Motor neuron (in vitro differentiated cells): ENCODE measurements at regions not wholly inside any gene's neighbourhood (a gene's known extent, or its start where the extent isn't known, plus 50 kb on each side); places are given as distances from the start of the nearest gene placed in this dataset.

Source experiments
- ATAC-seq, 8 experiments: fragments of 200-7000 bp; cut with Tn5 transposase; replicated peaks in 6 of 8; 2 replicates each; pipeline ENCODE4 v1.8.0; 2021; ENCODE audit warnings: mild to moderate bottlenecking in 8 of 8, moderate library complexity in 8 of 8
- H3K27ac ChIP-seq, 2 donors: fragments of 250-450 bp; sonication (Bioruptor Pico); 2 replicates each; pipeline ENCODE4 v1.9.0; 2021; ENCODE audit warnings: antibody characterized with exemption in 2 of 2, mild to moderate bottlenecking in 2 of 2, moderate library complexity in 1 of 2
- H3K4me1 ChIP-seq, 2 donors: fragments of 250-450 bp; sonication (Bioruptor Pico); replicated peaks in 1 of 2; 2 replicates each; pipeline ENCODE4 v1.6.1; 2021; ENCODE audit warnings: antibody characterized with exemption in 2 of 2, mild to moderate bottlenecking in 2 of 2, moderate library complexity in 1 of 2
- H3K4me3 ChIP-seq, 5 donors: fragments of 250-450 bp; sonication (Bioruptor Pico); 2 replicates each; pipeline ENCODE4 v1.9.0; 2021; ENCODE audit warnings: antibody characterized with exemption in 5 of 5, mild to moderate bottlenecking in 5 of 5, moderate library complexity in 4 of 5
- WGBS, 10 experiments: fragments of 450-650 bp; shearing (Covaris generic); methylation state at CpG; one replicate each; pipeline ENCODE4 v1.0.0; 2022; 5-methylcytosine and 5-hydroxymethylcytosine counted together
- in situ Hi-C, 9 experiments: fragments of 400-800 bp; cut with MboI; loops; one replicate each; pipeline ENCODE4 v1.15.0; 2021; ENCODE audit warnings: low sequenced_read_pairs in 9 of 9, low pct_unique_long_range_greater_than_20kb in 2 of 9; ENCODE audit not compliant: unreplicated experiment in 9 of 9

- H3K27ac ChIP-seq = no peak overlapping the region
- no peak overlapping the region for H3K4me3 ChIP-seq
- peaks cover 5 to 6% of the 10 kb centered on the region in 2 donors for H3K4me1 ChIP-seq
- in situ Hi-C loops = no loop called here
- ATAC-seq = no peak
- 0 to 67% (median 36%) methylated on average over 1 to 2 of the region's 2 CpGs; no CpG with 5 or more reads in 1 of the 10 experiments for WGBS, 10 experiments
These were observed 596.3 kb downstream of the ZIC1 start for GRCh38 chr3:148005456-148005855.

- no peak overlapping the region for H3K4me3 ChIP-seq
- no peak overlapping the region for H3K27ac ChIP-seq
- H3K4me1 ChIP-seq = peaks cover 5 to 6% of the 10 kb centered on the region in 2 donors
- in situ Hi-C loops = no loop called here
- no peak for ATAC-seq
These were observed 597.3 kb downstream of the ZIC1 start for GRCh38 chr3:148006508-148006907.

- in situ Hi-C loops = no loop called here
- no peak for ATAC-seq
- H3K4me1 ChIP-seq = peaks cover 5 to 6% of the 10 kb centered on the region in 2 donors
- WGBS, 10 experiments = 50 to 100% (median 80%) methylated on average over 1 of the region's 1 CpG; no CpG with 5 or more reads in 5 of the 10 experiments
- H3K27ac ChIP-seq = no peak overlapping the region
- no peak overlapping the region for H3K4me3 ChIP-seq
These were observed 599.4 kb downstream of the ZIC1 start for GRCh38 chr3:148008591-148008990.

GRCh38 chr3:148020861-148021260 lies 611.7 kb downstream of the ZIC1 start:
- in situ Hi-C loops = no loop called here
- no peak overlapping the region for H3K4me3 ChIP-seq
- WGBS, 10 experiments = 22 to 100% (median 75%) methylated on average over 1 of the region's 1 CpG; no CpG with 5 or more reads in 1 of the 10 experiments
- ATAC-seq = no peak
- no peak overlapping the region for H3K27ac ChIP-seq
- no peaks in the 10 kb centered on the region for H3K4me1 ChIP-seq

GRCh38 chr3:148021381-148021780 lies 612.2 kb downstream of the ZIC1 start:
- in situ Hi-C loops = no loop called here
- 73 to 100% (median 90%) methylated on average over 1 to 6 of the region's 6 CpGs; no CpG with 5 or more reads in 1 of the 10 experiments for WGBS, 10 experiments
- H3K27ac ChIP-seq = no peak overlapping the region
- no peaks in the 10 kb centered on the region for H3K4me1 ChIP-seq
- no peak overlapping the region for H3K4me3 ChIP-seq
- ATAC-seq = no peak

GRCh38 chr3:148023994-148024393 lies 614.8 kb downstream of the ZIC1 start:
- in situ Hi-C loops = no loop called here
- peak in 2 of 8 experiments; percentile 37 to 88 for ATAC-seq

GRCh38 chr3:148026009-148026588 lies 616.9 kb downstream of the ZIC1 start:
- no peak overlapping the region for H3K4me3 ChIP-seq
- H3K27ac ChIP-seq = no peak overlapping the region
- 50 to 100% (median 92%) methylated on average over 1 to 6 of the region's 6 CpGs for WGBS, 10 experiments
- in situ Hi-C loops = no loop called here
- H3K4me1 ChIP-seq = no peaks in the 10 kb centered on the region
- ATAC-seq = no peak

More at GRCh38 chr3:148023994-148024393, 614.8 kb downstream of the ZIC1 start:
- no peak overlapping the region for H3K27ac ChIP-seq
- WGBS, 10 experiments = 0 to 95% (median 90%) methylated on average over 2 to 6 of the region's 6 CpGs; no CpG with 5 or more reads in 2 of the 10 experiments
- H3K4me1 ChIP-seq = no peaks in the 10 kb centered on the region
- H3K4me3 ChIP-seq = no peak overlapping the region

- in situ Hi-C loops = no loop called here
- Histone ChIP-seq H3K27ac (no peak overlapping the region), H3K4me1 (no peaks in the 10 kb centered on the region), H3K4me3 (no peak overlapping the region)
- no peak for ATAC-seq
- 78 to 100% (median 87%) methylated on average over 1 to 2 of the region's 2 CpGs for WGBS, 10 experiments
These were observed 621.8 kb downstream of the ZIC1 start for GRCh38 chr3:148030975-148031374.

- no peaks in the 10 kb centered on the region for H3K4me1 ChIP-seq
- WGBS, 10 experiments = 24 to 100% (median 83%) methylated on average over 2 to 3 of the region's 3 CpGs; no CpG with 5 or more reads in 3 of the 10 experiments
- H3K4me3 ChIP-seq = no peak overlapping the region
- no peak overlapping the region for H3K27ac ChIP-seq
- in situ Hi-C loops = no loop called here
- ATAC-seq = no peak
These were observed 625.2 kb downstream of the ZIC1 start for GRCh38 chr3:148034353-148034752.

GRCh38 chr3:148036331-148036876 lies 627.2 kb downstream of the ZIC1 start:
- WGBS, 10 experiments = 37 to 100% (median 86%) methylated on average over 1 to 5 of the region's 5 CpGs; no CpG with 5 or more reads in 1 of the 10 experiments

GRCh38 chr3:148042663-148043445 lies 633.7 kb downstream of the ZIC1 start:
- in situ Hi-C loops = no loop called here
- 53 to 98% (median 84%) methylated on average over 1 to 6 of the region's 6 CpGs for WGBS, 10 experiments
- no peak overlapping the region for H3K27ac ChIP-seq
- no peak for ATAC-seq
- H3K4me1 ChIP-seq = no peaks in the 10 kb centered on the region
- H3K4me3 ChIP-seq = no peak overlapping the region

More at GRCh38 chr3:148036331-148036876, 627.2 kb downstream of the ZIC1 start:
- no peaks in the 10 kb centered on the region for H3K4me1 ChIP-seq
- in situ Hi-C loops = no loop called here
- ATAC-seq = peak in 2 of 8 experiments; percentile 36 to 39
- H3K27ac ChIP-seq = no peak overlapping the region
- no peak overlapping the region for H3K4me3 ChIP-seq

- WGBS, 10 experiments = 21 to 100% (median 89%) methylated on average over 1 of the region's 1 CpG; no CpG with 5 or more reads in 1 of the 10 experiments
- in situ Hi-C loops = no loop called here
- Histone ChIP-seq H3K27ac (no peak overlapping the region), H3K4me1 (no peaks in the 10 kb centered on the region), H3K4me3 (no peak overlapping the region)
- no peak for ATAC-seq
These were observed 635.0 kb downstream of the ZIC1 start for GRCh38 chr3:148044151-148044550.

- 0 to 100% (median 61%) methylated on average over 1 to 2 of the region's 2 CpGs for WGBS, 10 experiments
- Histone ChIP-seq H3K4me1 (no peaks in the 10 kb centered on the region), H3K27ac (no peak overlapping the region), H3K4me3 (no peak overlapping the region)
- in situ Hi-C loops = no loop called here
- ATAC-seq = no peak
These were observed 642.7 kb upstream of the AGTR1 start for GRCh38 chr3:148054999-148055398.
